ENCODE measurements at regions not wholly inside any gene's neighbourhood (a gene's known extent, or its start where the extent isn't known, plus 50 kb on each side); places are given as distances from the start of the nearest gene placed in this dataset.

- Histone ChIP-seq H3K4me3 (ENCODE audit: low read depth in 1 of 2, low read length in 2 of 2) (no peak overlapping the region), H3K9me3 (ENCODE audit: insufficient read depth, low read length, severe bottlenecking) (peaks cover 4% of the 10 kb centered on the region), H3K27me3 (ENCODE audit: insufficient read depth, low read length, poor library complexity) (no peaks in the 10 kb centered on the region), H2AFZ (ENCODE audit: low read depth, low read length) (no peak overlapping the region), H3K36me3 (ENCODE audit: insufficient read depth, low read length) (no peaks in the 10 kb centered on the region), H3K27ac (ENCODE audit: low read length) (no peak overlapping the region), H3K79me2 (ENCODE audit: insufficient read depth, low read length) (no peaks in the 10 kb centered on the region), H4K20me1 (ENCODE audit: insufficient read depth, low read length) (no peaks in the 10 kb centered on the region), H3K9ac (ENCODE audit: low read depth, low read length) (no peak overlapping the region), H3K4me1 (ENCODE audit: insufficient read depth, low read length) (peaks cover 18% of the 10 kb centered on the region), H3K4me2 (ENCODE audit: insufficient read depth, low read length) (no peak overlapping the region)
- ATAC-seq (ENCODE audit: insufficient read depth, low read depth) = no peak
- TF ChIP-seq, protein P1, sequence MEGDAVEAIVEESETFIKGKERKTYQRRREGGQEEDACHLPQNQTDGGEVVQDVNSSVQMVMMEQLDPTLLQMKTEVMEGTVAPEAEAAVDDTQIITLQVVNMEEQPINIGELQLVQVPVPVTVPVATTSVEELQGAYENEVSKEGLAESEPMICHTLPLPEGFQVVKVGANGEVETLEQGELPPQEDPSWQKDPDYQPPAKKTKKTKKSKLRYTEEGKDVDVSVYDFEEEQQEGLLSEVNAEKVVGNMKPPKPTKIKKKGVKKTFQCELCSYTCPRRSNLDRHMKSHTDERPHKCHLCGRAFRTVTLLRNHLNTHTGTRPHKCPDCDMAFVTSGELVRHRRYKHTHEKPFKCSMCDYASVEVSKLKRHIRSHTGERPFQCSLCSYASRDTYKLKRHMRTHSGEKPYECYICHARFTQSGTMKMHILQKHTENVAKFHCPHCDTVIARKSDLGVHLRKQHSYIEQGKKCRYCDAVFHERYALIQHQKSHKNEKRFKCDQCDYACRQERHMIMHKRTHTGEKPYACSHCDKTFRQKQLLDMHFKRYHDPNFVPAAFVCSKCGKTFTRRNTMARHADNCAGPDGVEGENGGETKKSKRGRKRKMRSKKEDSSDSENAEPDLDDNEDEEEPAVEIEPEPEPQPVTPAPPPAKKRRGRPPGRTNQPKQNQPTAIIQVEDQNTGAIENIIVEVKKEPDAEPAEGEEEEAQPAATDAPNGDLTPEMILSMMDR (IDR thresholded peaks at IDR 0.05; ENCODE audit: borderline replicate concordance, extremely low read depth, low read length, poor library complexity, severe bottlenecking) = no peak
- TF ChIP-seq EZH2 (IDR thresholded peaks at IDR 0.05; ENCODE audit: borderline replicate concordance, low read depth, low read length, severe bottlenecking) = no peak
- no peak for DNase-seq
Measured at GRCh38 chr3:56929809-56930615, 128.3 kb upstream of the ARHGEF3 start.

GRCh38 chr3:56928379-56929068, 126.8 kb upstream of the ARHGEF3 start:
- Histone ChIP-seq H4K20me1 (ENCODE audit: insufficient read depth, low read length) (no peaks in the 10 kb centered on the region), H3K9me3 (ENCODE audit: insufficient read depth, low read length, severe bottlenecking) (no peaks in the 10 kb centered on the region), H3K9ac (ENCODE audit: low read depth, low read length) (peak overlapping the region; percentile 42), H3K36me3 (ENCODE audit: insufficient read depth, low read length) (no peaks in the 10 kb centered on the region), H3K4me1 (ENCODE audit: insufficient read depth, low read length) (peaks cover 26% of the 10 kb centered on the region), H3K27me3 (ENCODE audit: insufficient read depth, low read length, poor library complexity) (no peaks in the 10 kb centered on the region), H3K27ac (ENCODE audit: low read length) (peak overlapping the region; percentile 77), H3K79me2 (ENCODE audit: insufficient read depth, low read length) (no peaks in the 10 kb centered on the region), H2AFZ (ENCODE audit: low read depth, low read length) (peak overlapping the region; percentile 74), H3K4me3 (ENCODE audit: low read depth in 1 of 2, low read length in 2 of 2) (no peak overlapping the region; a peak in 1 of 4 replicates), H3K4me2 (ENCODE audit: insufficient read depth, low read length) (0 out of 2 replicates have a peak overlapping the region, but pooled peaks have one; percentile 14)
- TF ChIP-seq EZH2 (IDR thresholded peaks at IDR 0.05; ENCODE audit: borderline replicate concordance, low read depth, low read length, severe bottlenecking) = no peak
- TF ChIP-seq, protein P1 (IDR thresholded peaks at IDR 0.05; ENCODE audit: borderline replicate concordance, extremely low read depth, low read length, poor library complexity, severe bottlenecking) = no peak
- DNase-seq (peak; percentile 69), ATAC-seq (ENCODE audit: insufficient read depth, low read depth) (peak; percentile 97)

- H2AFZ ChIP-seq (ENCODE audit: low read depth, low read length) = peak overlapping the region; percentile 74
- ATAC-seq (ENCODE audit: insufficient read depth, low read depth) (peak; percentile 5; the same call in 1 of the 3 replicates), DNase-seq (no peak)
- no peaks in the 10 kb centered on the region for H3K27me3 ChIP-seq (ENCODE audit: insufficient read depth, low read length, poor library complexity)
- H3K27ac ChIP-seq (ENCODE audit: low read length) = peak overlapping the region; percentile 77
- H3K9me3 ChIP-seq (ENCODE audit: insufficient read depth, low read length, severe bottlenecking) = no peaks in the 10 kb centered on the region
- no peaks in the 10 kb centered on the region for H4K20me1 ChIP-seq (ENCODE audit: insufficient read depth, low read length)
- peak overlapping the region; percentile 42; the same call in 1 of the 2 replicates for H3K9ac ChIP-seq (ENCODE audit: low read depth, low read length)
- H3K4me3 ChIP-seq (ENCODE audit: low read depth in 1 of 2, low read length in 2 of 2) = no peak overlapping the region
- peaks cover 32% of the 10 kb centered on the region for H3K4me1 ChIP-seq (ENCODE audit: insufficient read depth, low read length)
- no peaks in the 10 kb centered on the region for H3K79me2 ChIP-seq (ENCODE audit: insufficient read depth, low read length)
- H3K36me3 ChIP-seq (ENCODE audit: insufficient read depth, low read length) = no peaks in the 10 kb centered on the region
- TF ChIP-seq, protein P1 (IDR thresholded peaks at IDR 0.05; ENCODE audit: borderline replicate concordance, extremely low read depth, low read length, poor library complexity, severe bottlenecking) = no peak
- TF ChIP-seq EZH2 (IDR thresholded peaks at IDR 0.05; ENCODE audit: borderline replicate concordance, low read depth, low read length, severe bottlenecking) = no peak
- no peak overlapping the region for H3K4me2 ChIP-seq (ENCODE audit: insufficient read depth, low read length)
Measured at GRCh38 chr3:56927855-56928254, 126.1 kb upstream of the ARHGEF3 start.
